ENCODE measurements at regions not wholly inside any gene's neighbourhood (a gene's known extent, or its start where the extent isn't known, plus 50 kb on each side); places are given as distances from the start of the nearest gene placed in this dataset.

DNA sequence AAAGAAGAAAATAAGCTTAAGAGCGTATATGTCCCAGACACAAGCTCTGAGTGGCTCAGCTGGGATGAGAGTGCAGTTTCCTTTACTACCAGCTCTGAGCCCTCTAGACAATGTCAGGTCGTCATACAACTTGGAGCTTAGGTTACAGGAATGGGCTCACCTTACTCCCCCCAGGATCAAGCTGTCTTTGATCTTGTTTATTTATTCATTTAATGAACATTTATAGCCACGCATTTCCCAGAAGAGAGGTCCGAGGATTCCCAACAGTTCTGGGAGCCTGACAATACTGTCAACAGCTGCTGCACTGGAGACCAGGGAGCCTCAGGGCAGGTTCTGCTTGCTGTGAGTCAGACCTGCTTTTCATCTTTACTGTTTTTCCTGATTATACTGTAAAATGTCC, 378.9 kb downstream of the PLPP3 start:
- intact Hi-C loops (cut with micrococcal nuclease) = no loop called here
- no peaks in the 10 kb centered on the region for H3K9me3 ChIP-seq (replicated peaks in 1 of 2; ENCODE audit: control insufficient read depth in 1 of 2, insufficient read depth in 1 of 2, low read length in 2 of 2)
- no peaks in the 10 kb centered on the region for H3K79me2 ChIP-seq (ENCODE audit: insufficient read depth, low read length)
- no peak overlapping the region for H3K4me2 ChIP-seq (replicated peaks; ENCODE audit: extremely low read depth, low read length, poor library complexity, severe bottlenecking)
- DNase-seq = no peak
- Mint-ChIP-seq H3K27ac (no peak overlapping the region), H3K36me3 (no peaks in the 10 kb centered on the region), H3K27me3 (ENCODE audit: low read depth in 3 of 3) (peaks cover 2 to 5% (median 2%) of the 10 kb centered on the region in 3 donors), H3K4me1 (peaks cover 5% of the 10 kb centered on the region), H3K9me3 (no peaks in the 10 kb centered on the region), H3K4me3 (no peak overlapping the region)
- WGBS (ENCODE audit: insufficient coverage) = 100% methylated on average over 3 of the region's 4 CpGs
- H3K36me3 ChIP-seq (replicated peaks in 1 of 2; ENCODE audit: control insufficient read depth in 1 of 2, insufficient read depth in 2 of 2, low read length in 2 of 2) = no peaks in the 10 kb centered on the region
- TF ChIP-seq, protein P1, sequence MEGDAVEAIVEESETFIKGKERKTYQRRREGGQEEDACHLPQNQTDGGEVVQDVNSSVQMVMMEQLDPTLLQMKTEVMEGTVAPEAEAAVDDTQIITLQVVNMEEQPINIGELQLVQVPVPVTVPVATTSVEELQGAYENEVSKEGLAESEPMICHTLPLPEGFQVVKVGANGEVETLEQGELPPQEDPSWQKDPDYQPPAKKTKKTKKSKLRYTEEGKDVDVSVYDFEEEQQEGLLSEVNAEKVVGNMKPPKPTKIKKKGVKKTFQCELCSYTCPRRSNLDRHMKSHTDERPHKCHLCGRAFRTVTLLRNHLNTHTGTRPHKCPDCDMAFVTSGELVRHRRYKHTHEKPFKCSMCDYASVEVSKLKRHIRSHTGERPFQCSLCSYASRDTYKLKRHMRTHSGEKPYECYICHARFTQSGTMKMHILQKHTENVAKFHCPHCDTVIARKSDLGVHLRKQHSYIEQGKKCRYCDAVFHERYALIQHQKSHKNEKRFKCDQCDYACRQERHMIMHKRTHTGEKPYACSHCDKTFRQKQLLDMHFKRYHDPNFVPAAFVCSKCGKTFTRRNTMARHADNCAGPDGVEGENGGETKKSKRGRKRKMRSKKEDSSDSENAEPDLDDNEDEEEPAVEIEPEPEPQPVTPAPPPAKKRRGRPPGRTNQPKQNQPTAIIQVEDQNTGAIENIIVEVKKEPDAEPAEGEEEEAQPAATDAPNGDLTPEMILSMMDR (IDR thresholded peaks at IDR 0.05) = no peak
- H4K20me1 ChIP-seq (ENCODE audit: insufficient read depth, low read length) = no peaks in the 10 kb centered on the region
- H3K27me3 ChIP-seq (ENCODE audit: control insufficient read depth in 2 of 2, insufficient read depth in 2 of 2, low read length in 2 of 2) = no peaks in the 10 kb centered on the region
- H2AFZ ChIP-seq (ENCODE audit: insufficient read depth, low read depth, low read length, poor library complexity, severe bottlenecking) = no peak overlapping the region
- H3K9ac ChIP-seq (ENCODE audit: insufficient read depth, low read length, poor library complexity, severe bottlenecking) = no peak overlapping the region
- H3K27ac ChIP-seq (ENCODE audit: low read depth in 1 of 2, low read length in 2 of 2) = no peak overlapping the region
- no peak overlapping the region for H3K4me3 ChIP-seq (replicated peaks in 1 of 3; ENCODE audit: low read depth in 2 of 3, low read length in 3 of 3)
- no peaks in the 10 kb centered on the region for H3K4me1 ChIP-seq (ENCODE audit: control insufficient read depth in 1 of 2, insufficient read depth in 2 of 2, low read length in 2 of 2)

DNA sequence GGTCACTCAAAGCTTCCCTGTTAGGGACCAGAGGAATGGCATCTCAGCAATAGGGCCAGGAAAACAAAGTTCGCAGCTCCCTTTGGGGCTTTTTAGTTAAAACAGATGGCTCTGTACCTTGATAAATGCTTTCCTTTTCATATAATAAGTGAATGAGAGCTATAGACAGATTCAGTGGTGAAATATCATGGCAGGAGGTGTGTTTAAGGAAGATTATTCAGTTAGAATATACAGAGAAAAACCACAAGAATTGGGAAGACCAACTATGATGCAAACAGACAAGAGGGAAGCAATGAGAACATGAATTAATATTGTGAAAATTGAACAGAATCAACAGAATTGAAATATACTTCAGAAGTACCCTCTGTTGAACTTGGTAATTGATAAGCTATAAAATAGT, 379.4 kb downstream of the PLPP3 start:
- H3K4me2 ChIP-seq (replicated peaks; ENCODE audit: extremely low read depth, low read length, poor library complexity, severe bottlenecking) = no peak overlapping the region
- no peak overlapping the region for H3K4me3 Mint-ChIP-seq
- H3K36me3 Mint-ChIP-seq = no peaks in the 10 kb centered on the region
- no peak overlapping the region for H3K27ac Mint-ChIP-seq
- intact Hi-C loops (cut with micrococcal nuclease) = no loop called here
- DNase-seq = no peak
- no peak overlapping the region for H3K27ac ChIP-seq (ENCODE audit: low read depth in 1 of 2, low read length in 2 of 2)
- H3K36me3 ChIP-seq (replicated peaks in 1 of 2; ENCODE audit: control insufficient read depth in 1 of 2, insufficient read depth in 2 of 2, low read length in 2 of 2) = no peaks in the 10 kb centered on the region
- H3K27me3 ChIP-seq (ENCODE audit: control insufficient read depth in 2 of 2, insufficient read depth in 2 of 2, low read length in 2 of 2) = no peaks in the 10 kb centered on the region
- no peaks in the 10 kb centered on the region for H3K79me2 ChIP-seq (ENCODE audit: insufficient read depth, low read length)
- TF ChIP-seq, protein P1 (IDR thresholded peaks at IDR 0.05) = no peak
- peaks cover 2 to 5% (median 2%) of the 10 kb centered on the region in 3 donors for H3K27me3 Mint-ChIP-seq (ENCODE audit: low read depth in 3 of 3)
- no CpG with 5 or more reads among the region's 1 CpG for WGBS (ENCODE audit: insufficient coverage)
- H2AFZ ChIP-seq (ENCODE audit: insufficient read depth, low read depth, low read length, poor library complexity, severe bottlenecking) = no peak overlapping the region
- H3K4me3 ChIP-seq (replicated peaks in 1 of 3; ENCODE audit: low read depth in 2 of 3, low read length in 3 of 3) = no peak overlapping the region
- no peak overlapping the region for H3K9ac ChIP-seq (ENCODE audit: insufficient read depth, low read length, poor library complexity, severe bottlenecking)
- no peaks in the 10 kb centered on the region for H3K9me3 Mint-ChIP-seq
- peaks cover 5% of the 10 kb centered on the region for H3K4me1 Mint-ChIP-seq
- H4K20me1 ChIP-seq (ENCODE audit: insufficient read depth, low read length) = no peaks in the 10 kb centered on the region
- no peaks in the 10 kb centered on the region for H3K9me3 ChIP-seq (replicated peaks in 1 of 2; ENCODE audit: control insufficient read depth in 1 of 2, insufficient read depth in 1 of 2, low read length in 2 of 2)
- H3K4me1 ChIP-seq (ENCODE audit: control insufficient read depth in 1 of 2, insufficient read depth in 2 of 2, low read length in 2 of 2) = no peaks in the 10 kb centered on the region

Measured in CD14-positive monocyte (primary cell).